Uterus (tissue), 3 donors: ENCODE measurements at regions not wholly inside any gene's neighbourhood (a gene's known extent, or its start where the extent isn't known, plus 50 kb on each side); places are given as distances from the start of the nearest gene placed in this dataset.
"Not testable (repeated sequence)": the region's sequence is repeated elsewhere in the genome, so short reads cannot be mapped to it uniquely, and the experiment has no call there.

Experiments
- DNase-seq, 2 donors: peaks; one replicate each; pipeline ENCODE4 v3.0.0-alpha.2; 2019 to 2020
- H3K27ac ChIP-seq, 2 donors: fragments of 200-600 bp; sonication (generic); 1 replicate in 1 of 2; 2 replicates in 1 of 2; pipeline ENCODE4 v1.5.1; 2016 to 2018
- H3K27me3 ChIP-seq, 2 donors: fragments of 200-600 bp; sonication (generic); one replicate each; pipeline ENCODE4 v1.5.1; 2018 to 2019; ENCODE audit warnings: control low read depth in 1 of 2
- H3K36me3 ChIP-seq, 2 donors: fragments of 200-600 bp; sonication (generic); one replicate each; pipeline ENCODE4 v1.5.1; 2019; ENCODE audit warnings: control low read depth in 1 of 2
- H3K4me1 ChIP-seq, 2 donors: fragments of 200-600 bp; sonication (generic); one replicate each; pipeline ENCODE4 v1.5.1; 2018 to 2019; ENCODE audit warnings: control low read depth in 1 of 2
- H3K4me3 ChIP-seq, 2 donors: fragments of 200-600 bp; sonication (generic); 1 replicate in 1 of 2; 2 replicates in 1 of 2; pipeline ENCODE4 v1.5.1; 2018 to 2019; ENCODE audit warnings: mild to moderate bottlenecking in 1 of 2
- H3K9me3 ChIP-seq, 2 donors: fragments of 200-600 bp; sonication (generic); one replicate each; pipeline ENCODE4 v1.5.1; 2019; ENCODE audit warnings: control low read depth in 1 of 2
- POLR2A ChIP-seq, 2 donors: fragments of 450-650 bp; IDR thresholded peaks; one replicate each; pipeline ENCODE4 v1.6.1; 2016; ENCODE audit warnings: antibody characterized with exemption in 2 of 2, mild to moderate bottlenecking in 1 of 2, moderate library complexity in 1 of 2
- intact Hi-C: fragments of 100-400 bp; cut with DNase I; formaldehyde crosslinking; loops from one replicate; pipeline ENCODE4 v1.15.1; 2023; ENCODE audit warnings: low total_unique reads
- TF ChIP-seq, protein P1 (sequence below), 4 experiments: fragments of 200-600 bp in 2 of 4; fragments of 450-650 bp in 2 of 4; sonication (generic) in 2 of 4; IDR thresholded peaks; one replicate each; pipeline ENCODE4 v1.5.1; 2016 to 2019; ENCODE audit warnings: antibody characterized with exemption in 4 of 4, mild to moderate bottlenecking in 2 of 4, moderate library complexity in 1 of 4
- donor health status: DM: yes; HTN: yes; CAD: no.

- H3K4me1 ChIP-seq, result no peaks in the 10 kb centered on the region
- H3K36me3 ChIP-seq, result no peaks in the 10 kb centered on the region
- DNase-seq, result no peak
- H3K27ac ChIP-seq, result no peak overlapping the region
- intact Hi-C loops, result no loop called here
- no peaks in the 10 kb centered on the region for H3K27me3 ChIP-seq
- H3K4me3 ChIP-seq, result no peak overlapping the region
- H3K9me3 ChIP-seq, result no peaks in the 10 kb centered on the region
- no peak for TF ChIP-seq POLR2A (IDR thresholded peaks at IDR 0.05)
- TF ChIP-seq, protein P1, sequence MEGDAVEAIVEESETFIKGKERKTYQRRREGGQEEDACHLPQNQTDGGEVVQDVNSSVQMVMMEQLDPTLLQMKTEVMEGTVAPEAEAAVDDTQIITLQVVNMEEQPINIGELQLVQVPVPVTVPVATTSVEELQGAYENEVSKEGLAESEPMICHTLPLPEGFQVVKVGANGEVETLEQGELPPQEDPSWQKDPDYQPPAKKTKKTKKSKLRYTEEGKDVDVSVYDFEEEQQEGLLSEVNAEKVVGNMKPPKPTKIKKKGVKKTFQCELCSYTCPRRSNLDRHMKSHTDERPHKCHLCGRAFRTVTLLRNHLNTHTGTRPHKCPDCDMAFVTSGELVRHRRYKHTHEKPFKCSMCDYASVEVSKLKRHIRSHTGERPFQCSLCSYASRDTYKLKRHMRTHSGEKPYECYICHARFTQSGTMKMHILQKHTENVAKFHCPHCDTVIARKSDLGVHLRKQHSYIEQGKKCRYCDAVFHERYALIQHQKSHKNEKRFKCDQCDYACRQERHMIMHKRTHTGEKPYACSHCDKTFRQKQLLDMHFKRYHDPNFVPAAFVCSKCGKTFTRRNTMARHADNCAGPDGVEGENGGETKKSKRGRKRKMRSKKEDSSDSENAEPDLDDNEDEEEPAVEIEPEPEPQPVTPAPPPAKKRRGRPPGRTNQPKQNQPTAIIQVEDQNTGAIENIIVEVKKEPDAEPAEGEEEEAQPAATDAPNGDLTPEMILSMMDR (IDR thresholded peaks at IDR 0.05), result no peak
These were observed 1425.1 kb downstream of the BRD1 start for GRCh38 chr22:48402591-48403031.

DNA sequence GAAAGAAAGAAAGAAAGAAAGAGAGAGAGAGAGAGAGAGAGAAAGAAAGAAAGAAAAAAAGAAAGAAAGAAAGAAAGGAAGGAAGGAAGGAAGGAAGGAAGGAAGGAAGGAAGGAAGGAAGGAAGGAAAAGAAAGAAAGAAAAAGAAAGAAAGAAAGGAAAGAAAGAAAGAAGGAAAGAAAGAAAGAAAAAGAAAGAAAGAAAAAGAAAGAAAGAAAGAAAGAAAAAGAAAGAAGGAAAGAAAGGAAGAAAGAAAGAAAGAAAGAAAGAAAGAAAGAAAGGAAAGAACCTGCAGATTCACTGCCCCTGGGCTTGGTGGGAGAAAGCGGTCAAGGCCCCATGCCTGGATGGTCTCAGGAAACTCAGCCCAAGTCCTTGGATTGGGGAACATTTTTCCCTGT is 1426.2 kb downstream of the BRD1 start:
- H3K4me3 ChIP-seq, intact Hi-C loops, H3K27me3 ChIP-seq, DNase-seq, H3K27ac ChIP-seq, H3K9me3 ChIP-seq, H3K36me3 ChIP-seq, H3K4me1 ChIP-seq: not testable (repeated sequence)

DNA sequence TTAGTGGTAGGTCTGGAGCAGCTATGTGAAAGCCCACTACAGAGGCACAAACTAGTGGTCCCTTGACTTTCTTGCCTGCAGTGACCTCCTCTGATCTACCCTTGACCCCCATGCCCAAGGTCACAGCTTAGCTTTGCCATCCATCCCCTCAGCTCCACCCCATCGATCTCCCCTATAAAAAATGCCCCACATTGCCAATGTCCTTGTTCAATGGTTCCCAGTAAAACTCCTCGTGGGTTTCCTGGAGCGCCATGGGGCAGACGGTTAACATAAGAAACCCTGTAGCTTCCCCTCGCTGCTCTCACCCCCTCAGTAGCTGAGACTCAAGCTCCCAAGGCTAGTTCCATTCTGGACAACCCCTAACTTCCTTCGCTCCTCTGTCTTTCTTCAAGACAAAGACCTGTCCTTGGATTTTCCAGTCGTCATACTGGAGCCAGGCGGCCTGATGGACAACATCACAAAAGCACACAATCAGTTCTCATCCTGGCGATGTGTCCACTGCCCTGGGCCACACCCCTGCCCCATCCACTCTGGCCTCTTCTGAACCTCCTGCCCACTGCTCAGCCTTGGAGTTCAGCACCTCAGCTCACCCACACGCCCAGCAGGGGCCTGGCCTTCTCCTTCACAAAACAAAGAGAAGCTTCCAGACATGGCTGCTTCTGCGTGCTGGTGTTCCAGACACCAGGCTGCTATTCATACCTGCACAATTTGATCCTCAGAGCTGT is 1429.3 kb downstream of the BRD1 start:
- DNase-seq, result no peak
- no peaks in the 10 kb centered on the region for H3K36me3 ChIP-seq
- TF ChIP-seq POLR2A (IDR thresholded peaks at IDR 0.05), result no peak
- TF ChIP-seq, protein P1 (IDR thresholded peaks at IDR 0.05), result no peak
- intact Hi-C loops, result no loop called here
- H3K9me3 ChIP-seq, result no peaks in the 10 kb centered on the region
- H3K27ac ChIP-seq, result no peak overlapping the region
- no peak overlapping the region for H3K4me3 ChIP-seq
- H3K4me1 ChIP-seq, result no peaks in the 10 kb centered on the region
- H3K27me3 ChIP-seq, result no peaks in the 10 kb centered on the region

DNA sequence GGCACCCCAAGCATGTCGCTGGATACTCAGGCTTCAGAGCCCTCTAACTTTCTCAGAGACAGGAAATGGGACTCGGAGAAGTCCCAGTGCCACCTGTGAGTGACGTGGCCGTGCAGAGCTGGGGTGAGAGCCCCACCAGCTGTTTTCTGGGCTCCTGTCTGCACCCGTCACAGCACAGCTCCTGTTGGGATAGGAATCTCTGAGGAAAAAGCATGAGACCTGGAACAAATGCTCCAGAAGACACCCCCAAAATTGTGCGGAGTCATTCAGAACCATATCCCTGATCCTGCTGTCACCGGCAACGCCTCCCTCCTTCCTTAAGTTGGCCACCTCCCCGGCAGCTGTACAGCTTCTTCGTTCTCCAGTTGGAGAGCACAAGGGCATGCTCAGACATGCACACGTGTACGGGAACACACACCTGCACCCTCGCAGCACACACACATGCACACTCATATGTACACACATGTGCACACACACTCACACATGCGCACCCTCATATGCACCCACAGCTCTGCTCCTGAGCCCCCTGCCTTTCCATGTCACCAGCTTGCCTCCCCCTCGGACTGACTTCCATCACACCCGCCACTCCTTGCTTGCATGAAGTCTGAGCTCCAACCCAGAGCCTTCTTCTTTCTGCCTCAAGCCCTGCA is 1430.0 kb downstream of the BRD1 start:
- no peak for TF ChIP-seq POLR2A (IDR thresholded peaks at IDR 0.05)
- TF ChIP-seq, protein P1 (IDR thresholded peaks at IDR 0.05), result no peak
- Histone ChIP-seq H3K4me1 (no peaks in the 10 kb centered on the region), H3K27ac (no peak overlapping the region), H3K36me3 (no peaks in the 10 kb centered on the region), H3K9me3 (no peaks in the 10 kb centered on the region), H3K27me3 (no peaks in the 10 kb centered on the region), H3K4me3 (no peak overlapping the region)
- DNase-seq, result no peak
- intact Hi-C loops, result no loop called here

- Histone ChIP-seq H3K9me3 (no peaks in the 10 kb centered on the region), H3K4me3 (no peak overlapping the region), H3K36me3 (no peaks in the 10 kb centered on the region), H3K4me1 (no peaks in the 10 kb centered on the region), H3K27me3 (no peaks in the 10 kb centered on the region), H3K27ac (no peak overlapping the region)
- intact Hi-C loops, result no loop called here
- DNase-seq, result no peak
- TF ChIP-seq POLR2A (IDR thresholded peaks at IDR 0.05), result no peak
These were observed 1430.7 kb downstream of the BRD1 start for GRCh38 chr22:48396785-48397530.
